Heart right ventricle (tissue), 16 donors: ENCODE measurements at regions not wholly inside any gene's neighbourhood (a gene's known extent, or its start where the extent isn't known, plus 50 kb on each side); places are given as distances from the start of the nearest gene placed in this dataset.

Source experiments
- ATAC-seq, 8 donors: fragments of 200-7000 bp; cut with Tn5 transposase; one replicate each; pipeline ENCODE4 v1.9.1; 2020; ENCODE audit warnings: mild to moderate bottlenecking in 8 of 8, moderate library complexity in 8 of 8, moderate number of reproducible peaks in 1 of 8
- DNase-seq, 2 donors: peaks; one replicate each; pipeline ENCODE4 v3.0.0-alpha.2; 2020
- H3K27ac ChIP-seq, 10 donors: fragments of 200-600 bp; sonication (generic) in 2 of 10; one replicate each; pipeline versions ENCODE4 v1.5.0 to v1.8.0; 2020 to 2022; ENCODE audit warnings: mild to moderate bottlenecking in 3 of 10
- H3K27me3 ChIP-seq, 7 donors: fragments of 200-600 bp; one replicate each; pipeline ENCODE4 v1.8.0; 2021 to 2022; ENCODE audit warnings: mild to moderate bottlenecking in 2 of 7
- H3K36me3 ChIP-seq, 9 donors: fragments of 200-600 bp; sonication (generic) in 1 of 9; one replicate each; pipeline versions ENCODE4 v1.5.0 to v1.8.0; 2020 to 2022; ENCODE audit warnings: mild to moderate bottlenecking in 2 of 9
- H3K4me1 ChIP-seq, 9 donors: fragments of 200-600 bp; sonication (generic) in 1 of 9; one replicate each; pipeline versions ENCODE4 v1.5.0 to v1.8.0; 2020 to 2022; ENCODE audit warnings: mild to moderate bottlenecking in 4 of 9
- H3K4me3 ChIP-seq, 10 donors: fragments of 200-600 bp; sonication (generic) in 2 of 10; one replicate each; pipeline versions ENCODE4 v1.5.0 to v1.8.0; 2020 to 2022; ENCODE audit warnings: mild to moderate bottlenecking in 7 of 10, moderate library complexity in 2 of 10
- H3K9me3 ChIP-seq, 11 donors: fragments of 200-600 bp in 10 of 11; sonication (generic) in 2 of 11; one replicate each; pipeline versions ENCODE4 v1.5.0 to v1.8.0; 2013 to 2022; ENCODE audit warnings: mild to moderate bottlenecking in 2 of 11, control low read depth in 1 of 11, moderate library complexity in 1 of 11
- WGBS, 2 donors: extraction: QIAGEN DNeasy Blood & Tissue Kit; methylation state at CpG; one replicate each; pipeline ENCODE4 v1.1.7; 2013; ENCODE audit warnings: inconsistent platforms in 1 of 2; 5-methylcytosine and 5-hydroxymethylcytosine counted together
- intact Hi-C, 10 donors: fragments of 100-400 bp; cut with DNase I; formaldehyde crosslinking; loops; one replicate each; pipeline versions ENCODE4 v1.11.1 to v1.14.2; 2022
- TF ChIP-seq, protein P1 (sequence below), 9 donors: fragments of 200-600 bp; sonication (generic) in 2 of 9; IDR thresholded peaks; one replicate each; pipeline versions ENCODE4 v1.5.0 to v1.8.0; 2021 to 2022; ENCODE audit warnings: antibody characterized with exemption in 9 of 9, mild to moderate bottlenecking in 5 of 9, moderate library complexity in 1 of 9
- donor health status: Arrhythmogenic right ventricular cardiomyopathy.
- donor health status: ischemic (EF 13 %, LVEDD 7.1; RV severe dilation, severe dysfunction).
- donor health status: healthy with polysubstance abuse.
- donor health status: DM: no; HTN: yes; CAD: no.
- donor health status: DM: no; HTN: no; CAD: no.
- donor health status: ischemic (EF 25% LVEDD 6.9; RV normal size, moderate dysfunction).
- donor health status: ischemic (EF 25% LVEDD 5.7; RV mildly dilated, moderate dysfunction).
- donor health status: healthy.
- donor health status: DM: yes; HTN: yes; CAD: no.
- donor health status: Ischemic cardiomyopathy.
- donor health status: ischemic (EF 35%, LVEDD 5.7; RV mildly dilated, moderate dysfunction).
- donor health status: nonischemic (EF 11% LVEDD 7.7; RV severe dilation, severe dysfunction).
- donor health status: DM: yes; HTN: yes; CAD: no.
- donor health status: PGD.
- donor health status: ischemic (EF 29% LVEDD 5.4; RV normal size, mild dysfunction).
- donor health status: nonischemic (EF 23%, LVEDD 6.1; RV moderate dilation, normal function).

DNA sequence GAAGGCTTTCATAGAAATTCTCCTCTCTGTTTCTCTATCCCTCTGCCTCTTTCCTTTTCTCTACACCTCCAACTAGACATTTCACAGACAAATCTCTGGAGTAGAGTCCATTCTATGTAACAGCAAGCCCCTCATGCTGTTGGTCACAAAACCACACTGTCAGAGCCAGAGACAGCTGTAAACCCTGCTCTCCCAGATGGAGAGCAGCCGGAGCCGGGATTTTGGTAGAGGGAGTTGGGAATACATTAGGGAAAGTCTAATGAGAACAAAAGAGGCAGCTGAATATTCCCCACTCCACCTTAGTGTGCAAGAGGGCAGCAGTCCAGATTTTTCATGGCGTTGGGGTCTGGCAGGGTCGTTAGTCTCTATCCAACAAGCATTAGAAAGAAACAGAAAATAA is 68.3 kb upstream of the EDN1 start:
- ATAC-seq: no peak
- no peak for DNase-seq
- intact Hi-C loops: no loop called here

DNA sequence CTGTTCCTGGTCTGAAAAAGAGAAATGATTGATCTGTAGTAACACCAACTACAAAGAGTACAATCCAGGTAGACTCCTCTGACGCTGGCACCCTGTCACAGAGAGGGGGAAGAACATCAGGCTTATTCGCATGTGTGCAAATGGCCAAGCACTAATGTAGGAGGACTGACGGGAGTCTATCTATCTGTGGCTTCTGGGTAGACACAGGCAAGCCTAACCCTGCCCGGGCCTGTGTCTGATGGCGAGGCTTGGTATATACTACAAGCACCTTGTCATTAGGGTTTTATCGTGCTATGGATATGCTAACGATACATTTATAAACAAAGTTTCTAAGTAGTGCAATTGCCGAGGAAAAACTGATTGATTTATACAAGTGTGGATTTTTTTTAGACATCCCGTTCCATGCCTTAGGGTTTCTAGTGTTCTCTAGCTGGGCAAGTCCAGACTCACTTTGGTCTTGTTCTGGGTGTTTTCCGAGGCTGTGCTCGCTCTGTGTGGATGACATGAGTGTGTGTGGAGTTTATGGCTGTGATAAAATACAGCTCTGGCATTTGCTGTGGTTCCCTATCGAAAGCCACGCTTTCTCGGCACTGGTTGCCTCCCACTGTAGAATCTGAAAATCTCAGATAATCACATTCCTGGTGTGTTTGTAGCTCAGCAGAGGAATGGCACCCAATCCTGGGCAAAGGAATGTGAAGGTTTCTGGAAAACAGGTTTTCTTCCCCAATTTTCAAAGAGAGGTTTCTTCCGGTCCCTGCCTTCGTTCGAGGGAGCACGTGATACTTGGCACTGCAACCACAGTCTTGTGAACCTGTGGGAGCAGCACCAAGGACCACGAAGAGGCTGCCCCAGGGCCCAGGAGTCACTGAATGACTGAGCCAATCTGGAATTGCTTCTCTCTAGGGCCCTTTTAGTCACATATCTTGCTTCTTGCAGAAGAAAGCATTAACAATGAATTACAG is 67.5 kb upstream of the EDN1 start:
- Histone ChIP-seq H3K4me3 (no peak overlapping the region), H3K27ac (no peak overlapping the region), H3K4me1 (no peaks in the 10 kb centered on the region), H3K9me3 (no peaks in the 10 kb centered on the region), H3K27me3 (no peaks in the 10 kb centered on the region), H3K36me3 (no peaks in the 10 kb centered on the region)
- no peak for DNase-seq
- WGBS, 2 donors: 92% methylated on average over 19 of the region's 19 CpGs
- ATAC-seq: no peak
- TF ChIP-seq, protein P1, sequence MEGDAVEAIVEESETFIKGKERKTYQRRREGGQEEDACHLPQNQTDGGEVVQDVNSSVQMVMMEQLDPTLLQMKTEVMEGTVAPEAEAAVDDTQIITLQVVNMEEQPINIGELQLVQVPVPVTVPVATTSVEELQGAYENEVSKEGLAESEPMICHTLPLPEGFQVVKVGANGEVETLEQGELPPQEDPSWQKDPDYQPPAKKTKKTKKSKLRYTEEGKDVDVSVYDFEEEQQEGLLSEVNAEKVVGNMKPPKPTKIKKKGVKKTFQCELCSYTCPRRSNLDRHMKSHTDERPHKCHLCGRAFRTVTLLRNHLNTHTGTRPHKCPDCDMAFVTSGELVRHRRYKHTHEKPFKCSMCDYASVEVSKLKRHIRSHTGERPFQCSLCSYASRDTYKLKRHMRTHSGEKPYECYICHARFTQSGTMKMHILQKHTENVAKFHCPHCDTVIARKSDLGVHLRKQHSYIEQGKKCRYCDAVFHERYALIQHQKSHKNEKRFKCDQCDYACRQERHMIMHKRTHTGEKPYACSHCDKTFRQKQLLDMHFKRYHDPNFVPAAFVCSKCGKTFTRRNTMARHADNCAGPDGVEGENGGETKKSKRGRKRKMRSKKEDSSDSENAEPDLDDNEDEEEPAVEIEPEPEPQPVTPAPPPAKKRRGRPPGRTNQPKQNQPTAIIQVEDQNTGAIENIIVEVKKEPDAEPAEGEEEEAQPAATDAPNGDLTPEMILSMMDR (IDR thresholded peaks at IDR 0.05): no peak
- intact Hi-C loops: no loop called here

More for the DNA sequence above, 68.3 kb upstream of the EDN1 start:
- Histone ChIP-seq H3K27me3 (no peaks in the 10 kb centered on the region), H3K27ac (no peak overlapping the region), H3K4me3 (no peak overlapping the region), H3K4me1 (no peaks in the 10 kb centered on the region), H3K9me3 (no peaks in the 10 kb centered on the region), H3K36me3 (no peaks in the 10 kb centered on the region)
- 61 to 64% methylated on average over 4 of the region's 4 CpGs for whole genome bisulfite sequencing, 2 donors
- TF ChIP-seq, protein P1 (IDR thresholded peaks at IDR 0.05): no peak

DNA sequence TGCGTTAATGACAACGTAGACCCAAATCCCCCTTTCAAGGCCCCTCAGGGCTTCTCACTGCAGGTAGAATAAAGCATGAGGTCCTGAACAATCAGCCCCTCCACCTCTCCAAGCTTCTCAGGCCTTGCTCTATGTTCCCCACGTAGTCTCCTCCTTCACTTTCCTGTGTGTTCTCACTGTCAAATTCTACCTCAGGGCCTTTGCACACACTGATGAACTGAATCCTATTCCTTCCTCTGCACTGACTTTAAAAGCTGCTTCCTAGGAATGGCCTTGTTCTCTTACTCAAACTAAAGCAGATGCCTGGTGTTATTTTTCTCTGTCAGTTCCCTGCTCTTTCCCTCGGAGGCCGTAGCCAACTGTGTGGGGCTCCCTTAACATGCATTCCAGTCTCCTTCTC is 66.8 kb upstream of the EDN1 start:
- intact Hi-C loops: no loop called here

DNA sequence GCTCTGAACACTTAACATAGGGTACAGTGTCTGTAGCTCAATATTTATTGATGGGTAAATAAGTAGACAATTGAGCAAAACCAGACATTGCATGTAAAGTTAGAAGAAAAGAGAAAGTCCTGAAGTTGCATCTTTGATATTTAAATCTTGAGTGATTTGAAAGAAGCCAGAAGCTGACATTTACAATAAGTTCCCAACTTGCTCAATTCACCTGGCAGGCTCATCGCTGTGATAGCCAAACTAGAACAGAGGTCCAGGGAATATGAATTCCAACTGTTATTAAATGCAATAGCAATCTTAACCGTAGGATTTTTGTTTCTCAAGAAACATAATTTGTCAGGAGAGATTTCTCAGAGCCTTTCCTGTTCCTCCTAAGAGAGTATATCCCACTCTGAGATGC is 65.9 kb upstream of the EDN1 start:
- no peaks in the 10 kb centered on the region for H3K27me3 ChIP-seq
- WGBS, 2 donors: 85 to 86% methylated on average over 2 of the region's 2 CpGs
- intact Hi-C loops: no loop called here
- no peaks in the 10 kb centered on the region for H3K4me1 ChIP-seq
- H3K9me3 ChIP-seq: no peaks in the 10 kb centered on the region
- no peak for DNase-seq
- ATAC-seq: no peak
- TF ChIP-seq, protein P1 (IDR thresholded peaks at IDR 0.05): no peak
- H3K36me3 ChIP-seq: no peaks in the 10 kb centered on the region
- no peak overlapping the region for H3K27ac ChIP-seq
- H3K4me3 ChIP-seq: no peak overlapping the region

More for the DNA sequence above, 66.8 kb upstream of the EDN1 start:
- no peak overlapping the region for H3K4me3 ChIP-seq
- H3K9me3 ChIP-seq: no peaks in the 10 kb centered on the region
- H3K36me3 ChIP-seq: no peaks in the 10 kb centered on the region
- no peaks in the 10 kb centered on the region for H3K4me1 ChIP-seq
- 95 to 96% methylated on average over 5 of the region's 5 CpGs for WGBS, 2 donors
- H3K27ac ChIP-seq: no peak overlapping the region
- TF ChIP-seq, protein P1 (IDR thresholded peaks at IDR 0.05): no peak
- no peak for DNase-seq
- no peak for ATAC-seq
- no peaks in the 10 kb centered on the region for H3K27me3 ChIP-seq
